Body of pancreas (tissue), 4 donors: ENCODE measurements at regions not wholly inside any gene's neighbourhood (a gene's known extent, or its start where the extent isn't known, plus 50 kb on each side); places are given as distances from the start of the nearest gene placed in this dataset.

ENCODE experiments used
- ATAC-seq: fragments of 150-250 bp; one replicate; pipeline ENCODE4 v1.9.1; 2016
- DNase-seq, 4 donors: peaks; one replicate each; pipeline ENCODE4 v3.0.0-alpha.2; 2019
- H3K27ac ChIP-seq, 4 donors: fragments of 200-600 bp; sonication (generic); 1 replicate in 3 of 4; 2 replicates in 1 of 4; pipeline versions ENCODE4 v1.5.1 to v1.6.1; 2016 to 2019; ENCODE audit warnings: mild to moderate bottlenecking in 1 of 4, mixed read lengths in 1 of 4, moderate library complexity in 1 of 4
- H3K27me3 ChIP-seq, 2 donors: fragments of 200-600 bp; sonication (generic); one replicate each; pipeline ENCODE4 v1.6.0; 2016; ENCODE audit warnings: mild to moderate bottlenecking in 1 of 2
- H3K36me3 ChIP-seq, 2 donors: fragments of 200-600 bp; sonication (generic); replicated peaks in 1 of 2; 2 replicates each; pipeline ENCODE4 v1.5.1; 2016; ENCODE audit warnings: low read depth in 2 of 2; ENCODE audit not compliant: insufficient read depth in 1 of 2
- H3K4me1 ChIP-seq: fragments of 200-600 bp; sonication (generic); one replicate; pipeline ENCODE4 v1.6.0; 2016
- H3K4me3 ChIP-seq, 2 donors: fragments of 200-600 bp; sonication (generic); 1 replicate in 1 of 2; 2 replicates in 1 of 2; pipeline ENCODE4 v1.5.1; 2016 to 2019
- H3K9me3 ChIP-seq, 3 donors: fragments of 200-600 bp; sonication (generic); 1 replicate in 2 of 3; 2 replicates in 1 of 3; pipeline ENCODE4 v1.5.1; 2016
- POLR2A ChIP-seq, 3 donors: fragments of 450-650 bp; IDR thresholded peaks; one replicate each; pipeline ENCODE4 v1.6.1; 2016; ENCODE audit warnings: antibody characterized with exemption in 3 of 3, mild to moderate bottlenecking in 2 of 3
- WGBS, 2 donors: methylation state at CpG; one replicate each; pipeline ENCODE4 v1.1.5; 2017; 5-methylcytosine and 5-hydroxymethylcytosine counted together
- intact Hi-C: fragments of 100-400 bp; cut with DNase I; formaldehyde crosslinking; loops from one replicate; pipeline ENCODE4 v1.15.1; 2023
- TF ChIP-seq, protein P1 (sequence below), 7 experiments: fragments of 450-650 bp in 4 of 7; fragments of 200-600 bp in 3 of 7; sonication (generic) in 3 of 7; IDR thresholded peaks; one replicate each; pipeline ENCODE4 v1.5.1; 2016 to 2019; ENCODE audit warnings: antibody characterized with exemption in 7 of 7

DNA sequence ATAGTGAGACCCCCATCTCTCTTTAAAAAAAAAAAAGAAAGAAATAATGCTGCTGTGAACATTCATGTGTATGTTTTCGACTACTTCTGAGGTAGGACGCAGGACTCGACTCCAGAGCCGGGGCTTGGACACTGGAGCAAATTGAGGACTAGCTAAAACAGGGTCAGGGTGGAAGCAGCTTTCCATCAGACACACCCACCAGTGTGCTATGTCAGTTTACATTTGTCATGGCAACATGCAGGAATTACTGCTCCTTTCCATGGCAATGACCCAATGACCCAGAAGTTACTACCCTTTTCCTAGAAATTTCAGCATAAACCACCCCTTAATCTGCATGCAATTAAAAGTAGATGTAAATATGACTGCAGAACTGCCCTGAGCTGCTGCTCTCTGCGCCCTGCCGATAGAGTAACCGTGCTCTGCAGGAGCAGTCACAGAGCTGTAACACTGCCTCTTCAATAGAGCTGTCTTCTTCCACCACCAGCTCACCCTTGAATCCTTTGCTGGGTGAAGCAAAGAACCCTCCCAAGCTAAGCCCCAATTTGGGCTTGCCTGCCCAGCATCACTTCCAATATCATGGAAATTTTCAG is 61.6 kb upstream of the ZNF599 start:
- Histone ChIP-seq H3K36me3 (no peaks in the 10 kb centered on the region), H3K27ac (no peak overlapping the region), H3K27me3 (no peaks in the 10 kb centered on the region), H3K4me3 (no peak overlapping the region), H3K9me3 (no peaks in the 10 kb centered on the region), H3K4me1 (peaks cover 10% of the 10 kb centered on the region)
- ATAC-seq = no peak
- no peak for TF ChIP-seq POLR2A (IDR thresholded peaks at IDR 0.05)
- TF ChIP-seq, protein P1, sequence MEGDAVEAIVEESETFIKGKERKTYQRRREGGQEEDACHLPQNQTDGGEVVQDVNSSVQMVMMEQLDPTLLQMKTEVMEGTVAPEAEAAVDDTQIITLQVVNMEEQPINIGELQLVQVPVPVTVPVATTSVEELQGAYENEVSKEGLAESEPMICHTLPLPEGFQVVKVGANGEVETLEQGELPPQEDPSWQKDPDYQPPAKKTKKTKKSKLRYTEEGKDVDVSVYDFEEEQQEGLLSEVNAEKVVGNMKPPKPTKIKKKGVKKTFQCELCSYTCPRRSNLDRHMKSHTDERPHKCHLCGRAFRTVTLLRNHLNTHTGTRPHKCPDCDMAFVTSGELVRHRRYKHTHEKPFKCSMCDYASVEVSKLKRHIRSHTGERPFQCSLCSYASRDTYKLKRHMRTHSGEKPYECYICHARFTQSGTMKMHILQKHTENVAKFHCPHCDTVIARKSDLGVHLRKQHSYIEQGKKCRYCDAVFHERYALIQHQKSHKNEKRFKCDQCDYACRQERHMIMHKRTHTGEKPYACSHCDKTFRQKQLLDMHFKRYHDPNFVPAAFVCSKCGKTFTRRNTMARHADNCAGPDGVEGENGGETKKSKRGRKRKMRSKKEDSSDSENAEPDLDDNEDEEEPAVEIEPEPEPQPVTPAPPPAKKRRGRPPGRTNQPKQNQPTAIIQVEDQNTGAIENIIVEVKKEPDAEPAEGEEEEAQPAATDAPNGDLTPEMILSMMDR (IDR thresholded peaks at IDR 0.05) = no peak
- no peak for DNase-seq
- intact Hi-C loops = no loop called here
- 77 to 86% methylated on average over 7 of the region's 7 CpGs for WGBS, 2 donors

GRCh38 chr19:34832581-34833112 is 59.6 kb upstream of the ZNF599 start:
- Histone ChIP-seq H3K36me3 (no peaks in the 10 kb centered on the region), H3K27me3 (no peaks in the 10 kb centered on the region), H3K27ac (no peak overlapping the region), H3K9me3 (no peaks in the 10 kb centered on the region), H3K4me1 (no peaks in the 10 kb centered on the region), H3K4me3 (no peak overlapping the region)
- intact Hi-C loops = no loop called here
- DNase-seq = no peak
- TF ChIP-seq POLR2A (IDR thresholded peaks at IDR 0.05) = no peak
- TF ChIP-seq, protein P1 (IDR thresholded peaks at IDR 0.05) = no peak
- no peak for ATAC-seq
- 74 to 78% methylated on average over 23 to 33 of the region's 37 CpGs for WGBS, 2 donors

- intact Hi-C loops = no loop called here
- Histone ChIP-seq H3K9me3 (no peaks in the 10 kb centered on the region), H3K4me3 (no peak overlapping the region), H3K27me3 (no peaks in the 10 kb centered on the region), H3K27ac (no peak overlapping the region), H3K36me3 (no peaks in the 10 kb centered on the region), H3K4me1 (no peaks in the 10 kb centered on the region)
- no peak for ATAC-seq
- TF ChIP-seq, protein P1 (IDR thresholded peaks at IDR 0.05) = no peak
- TF ChIP-seq POLR2A (IDR thresholded peaks at IDR 0.05) = no peak
- DNase-seq = no peak
- 52% methylated on average over 3 to 5 of the region's 5 CpGs for WGBS, 2 donors
These were observed 58.7 kb upstream of the ZNF599 start for GRCh38 chr19:34831714-34832113.

- Histone ChIP-seq H3K27me3 (no peaks in the 10 kb centered on the region), H3K9me3 (no peaks in the 10 kb centered on the region), H3K4me1 (no peaks in the 10 kb centered on the region), H3K36me3 (no peaks in the 10 kb centered on the region), H3K4me3 (no peak overlapping the region), H3K27ac (no peak overlapping the region)
- TF ChIP-seq POLR2A (IDR thresholded peaks at IDR 0.05) = no peak
- TF ChIP-seq, protein P1 (IDR thresholded peaks at IDR 0.05) = no peak
- 89 to 93% methylated on average over 3 of the region's 3 CpGs for WGBS, 2 donors
- DNase-seq = no peak
- intact Hi-C loops = no loop called here
- no peak for ATAC-seq
These were observed 55.1 kb upstream of the ZNF599 start for GRCh38 chr19:34828156-34828555.

GRCh38 chr19:34825212-34825611 is 52.2 kb upstream of the ZNF599 start:
- Histone ChIP-seq H3K4me1 (no peaks in the 10 kb centered on the region), H3K36me3 (no peaks in the 10 kb centered on the region), H3K9me3 (no peaks in the 10 kb centered on the region), H3K4me3 (no peak overlapping the region), H3K27me3 (no peaks in the 10 kb centered on the region), H3K27ac (no peak overlapping the region)
- WGBS, 2 donors = 75 to 85% methylated on average over 4 to 10 of the region's 10 CpGs
- TF ChIP-seq POLR2A (IDR thresholded peaks at IDR 0.05) = no peak
- TF ChIP-seq, protein P1 (IDR thresholded peaks at IDR 0.05) = no peak
- ATAC-seq (no peak), DNase-seq (no peak)
- intact Hi-C loops = no loop called here
